Renal cortex interstitium (tissue), 11 donors: ENCODE measurements at regions not wholly inside any gene's neighbourhood (a gene's known extent, or its start where the extent isn't known, plus 50 kb on each side); places are given as distances from the start of the nearest gene placed in this dataset.
"Not testable (repeated sequence)": the region's sequence is repeated elsewhere in the genome, so short reads cannot be mapped to it uniquely, and the experiment has no call there.

Experiments used
- DNase-seq, 11 donors: peaks; one replicate each; pipeline ENCODE4 v3.0.0-alpha.2; 2013; ENCODE audit warnings: low read depth in 9 of 11, low spot score in 4 of 11; ENCODE audit errors: extremely low read depth in 1 of 11

- no peak for DNase-seq
Measured at GRCh38 chr15:95019907-95020306, 788.5 kb downstream of the MCTP2 start.

- DNase-seq: no peak
Measured at GRCh38 chr15:95021816-95022215, 790.5 kb downstream of the MCTP2 start.

GRCh38 chr15:95024351-95024750 lies 793.0 kb downstream of the MCTP2 start:
- peak in 3 of 11 donors; percentile 33 to 53 (median 51) for DNase-seq

- DNase-seq: peak in 2 of 11 donors; percentile 44 to 52
Measured at GRCh38 chr15:95025924-95026728, 794.8 kb downstream of the MCTP2 start.

- DNase-seq: no peak
Measured at GRCh38 chr15:95027981-95028380, 796.6 kb downstream of the MCTP2 start.

GRCh38 chr15:95032156-95032555 lies 800.8 kb downstream of the MCTP2 start:
- DNase-seq: no peak

GRCh38 chr15:95035106-95035505 lies 803.7 kb downstream of the MCTP2 start:
- DNase-seq: no peak

GRCh38 chr15:95041297-95041696 lies 809.9 kb downstream of the MCTP2 start:
- DNase-seq: no peak

GRCh38 chr15:95043236-95043932 lies 812.0 kb downstream of the MCTP2 start:
- not testable (repeated sequence) for DNase-seq

- no peak for DNase-seq
Measured at GRCh38 chr15:95043933-95044313, 812.6 kb downstream of the MCTP2 start.

GRCh38 chr15:95044745-95045417 lies 813.5 kb downstream of the MCTP2 start:
- DNase-seq: no peak

- no peak for DNase-seq
Measured at GRCh38 chr15:95051861-95052260, 820.5 kb downstream of the MCTP2 start.

GRCh38 chr15:95059346-95059905 lies 828.1 kb downstream of the MCTP2 start:
- no peak for DNase-seq

- DNase-seq: no peak
Measured at GRCh38 chr15:95068701-95069521, 837.5 kb downstream of the MCTP2 start.

- DNase-seq: no peak
Measured at GRCh38 chr15:95075792-95076677, 844.7 kb downstream of the MCTP2 start.

- no peak for DNase-seq
Measured at GRCh38 chr15:95076678-95076990, 845.3 kb downstream of the MCTP2 start.

- no peak for DNase-seq
Measured at GRCh38 chr15:95078003-95078402, 846.6 kb downstream of the MCTP2 start.

- not testable (repeated sequence) for DNase-seq
Measured at GRCh38 chr15:95080228-95080627, 848.9 kb downstream of the MCTP2 start.
